Caco-2 (cell line): ENCODE measurements at regions not wholly inside any gene's neighbourhood (a gene's known extent, or its start where the extent isn't known, plus 50 kb on each side); places are given as distances from the start of the nearest gene placed in this dataset.

Experiments
- BruUV-seq: library from RNA; stranded (reverse); fragments of 400-500 nt; replicated peaks from 2 replicates; lab custom pipeline; 2021; lab: Mats Ljungman, UMichigan
- CTCF ChIA-PET: fragments of 300-600 bp; sonication (Branson Sonifier 250); formaldehyde crosslinking; loops from one replicate; lab custom pipeline; 2022; ENCODE audit warnings: antibody characterized with exemption; lab: Charles Lee
- POLR2A ChIA-PET: fragments of 300-600 bp; sonication (Branson Sonifier 250); formaldehyde crosslinking; loops from one replicate; lab custom pipeline; 2022; ENCODE audit warnings: antibody characterized with exemption; lab: Charles Lee
- DNase-seq, 2 experiments: peaks; one replicate each; pipeline versions ENCODE4 v3.0.0 to v3.0.0-alpha.2; 2020 to 2022
- H3K27me3 ChIP-seq: replicated peaks from 2 replicates; pipeline ENCODE4 v1.6.0; 2011; ENCODE audit warnings: low read length; ENCODE audit not compliant: control insufficient read depth, insufficient read depth
- H3K36me3 ChIP-seq: 2 replicates; pipeline ENCODE4 v1.5.1; 2011; ENCODE audit warnings: low read length; ENCODE audit not compliant: control insufficient read depth, insufficient read depth
- H3K4me1 ChIP-seq: fragments of 250-450 bp; sonication (Bioruptor Pico); 2 replicates; pipeline ENCODE4 v1.5.1; 2020; ENCODE audit warnings: mild to moderate bottlenecking
- H3K4me3 ChIP-seq: 2 replicates; pipeline ENCODE4 v1.5.1; 2011; ENCODE audit warnings: low read depth, mild to moderate bottlenecking, control low read depth, low read length
- H3K9me3 ChIP-seq: fragments of 250-450 bp; sonication (Bioruptor Pico); 2 replicates; pipeline ENCODE4 v1.5.1; 2020; ENCODE audit warnings: mild to moderate bottlenecking, moderate library complexity
- H3K27ac Mint-ChIP-seq: one replicate; pipeline ENCODE4 v1.8.0; 2022; ENCODE audit warnings: mixed read lengths; ENCODE audit not compliant: unreplicated experiment
- H3K27me3 Mint-ChIP-seq: one replicate; pipeline ENCODE4 v1.8.0; 2022; ENCODE audit warnings: mixed read lengths; ENCODE audit not compliant: insufficient read depth, unreplicated experiment
- H3K36me3 Mint-ChIP-seq: one replicate; pipeline ENCODE4 v1.8.0; 2022; ENCODE audit warnings: mild to moderate bottlenecking, mixed read lengths; ENCODE audit not compliant: insufficient read depth, unreplicated experiment
- H3K4me1 Mint-ChIP-seq: one replicate; pipeline ENCODE4 v1.8.0; 2022; ENCODE audit warnings: low read depth, mixed read lengths; ENCODE audit not compliant: unreplicated experiment
- H3K4me3 Mint-ChIP-seq: one replicate; pipeline ENCODE4 v1.8.0; 2022; ENCODE audit warnings: mild to moderate bottlenecking, moderate library complexity, mixed read lengths; ENCODE audit not compliant: unreplicated experiment
- H3K9me3 Mint-ChIP-seq: one replicate; pipeline ENCODE4 v1.8.0; 2022; ENCODE audit warnings: mixed read lengths; ENCODE audit not compliant: unreplicated experiment
- CTCF ChIP-seq, 2 experiments: fragments of 200-600 bp in 1 of 2; IDR thresholded peaks; 1 replicate in 1 of 2; 2 replicates in 1 of 2; pipeline versions ENCODE4 v1.5.1 to v1.8.0; 2011 to 2022; ENCODE audit warnings: antibody characterized with exemption in 1 of 2, control low read depth in 1 of 2, inconsistent platforms in 1 of 2, low read depth in 1 of 2, low read length in 1 of 2, mild to moderate bottlenecking in 1 of 2, moderate library complexity in 1 of 2; ENCODE audit not compliant: insufficient read depth in 1 of 2, severe bottlenecking in 1 of 2, unreplicated experiment in 1 of 2
- intact Hi-C: fragments of 100-400 bp; cut with micrococcal nuclease; formaldehyde crosslinking; loops from one replicate; pipeline ENCODE4 v1.10.0; 2022; ENCODE audit not compliant: unreplicated experiment

- H3K27me3 ChIP-seq, result no peaks in the 10 kb centered on the region
- ChIA-PET POLR2A (no interaction called here), CTCF (interaction anchor here (0.7 kb wide), 1 partner anchor 128 kb away, joined by 3 read pairs; no protein-coding TSS in a partner anchor)
- H3K4me1 ChIP-seq, result no peaks in the 10 kb centered on the region
- Mint-ChIP-seq H3K4me1 (no peaks in the 10 kb centered on the region), H3K9me3 (peaks cover 20% of the 10 kb centered on the region), H3K27ac (no peak overlapping the region), H3K4me3 (no peak overlapping the region), H3K27me3 (peaks cover 2% of the 10 kb centered on the region), H3K36me3 (no peaks in the 10 kb centered on the region)
- no peak overlapping the region for H3K4me3 ChIP-seq
- no TSS peak for BruUV-seq
- TF ChIP-seq CTCF (IDR thresholded peaks at IDR 0.05; ENCODE audit: insufficient read depth in 1 of 2, low read depth in 1 of 2, low read length in 1 of 2, severe bottlenecking in 1 of 2, unreplicated experiment in 1 of 2), result no peak
- H3K9me3 ChIP-seq, result peaks cover 35% of the 10 kb centered on the region
- intact Hi-C loops, result no loop called here
- no peaks in the 10 kb centered on the region for H3K36me3 ChIP-seq
- DNase-seq, result no peak
Observed at GRCh38 chr16:87190288-87191230, 126.6 kb downstream of the C16orf95 start.

- Mint-ChIP-seq H3K36me3 (no peaks in the 10 kb centered on the region), H3K4me1 (no peaks in the 10 kb centered on the region), H3K9me3 (peaks cover 9% of the 10 kb centered on the region), H3K4me3 (no peak overlapping the region), H3K27me3 (peaks cover 2% of the 10 kb centered on the region), H3K27ac (no peak overlapping the region)
- Histone ChIP-seq H3K9me3 (peaks cover 25% of the 10 kb centered on the region; the same call in 1 of the 2 replicates), H3K4me1 (no peaks in the 10 kb centered on the region), H3K4me3 (no peak overlapping the region), H3K27me3 (no peaks in the 10 kb centered on the region), H3K36me3 (no peaks in the 10 kb centered on the region)
- no peak for DNase-seq
- ChIA-PET POLR2A (no interaction called here), CTCF (no interaction called here)
- intact Hi-C loops, result no loop called here
- TF ChIP-seq CTCF (IDR thresholded peaks at IDR 0.05; ENCODE audit: insufficient read depth in 1 of 2, low read depth in 1 of 2, low read length in 1 of 2, severe bottlenecking in 1 of 2, unreplicated experiment in 1 of 2), result no peak
- BruUV-seq, result no TSS peak
Observed at GRCh38 chr16:87192452-87193073, 124.6 kb downstream of the C16orf95 start.

DNA sequence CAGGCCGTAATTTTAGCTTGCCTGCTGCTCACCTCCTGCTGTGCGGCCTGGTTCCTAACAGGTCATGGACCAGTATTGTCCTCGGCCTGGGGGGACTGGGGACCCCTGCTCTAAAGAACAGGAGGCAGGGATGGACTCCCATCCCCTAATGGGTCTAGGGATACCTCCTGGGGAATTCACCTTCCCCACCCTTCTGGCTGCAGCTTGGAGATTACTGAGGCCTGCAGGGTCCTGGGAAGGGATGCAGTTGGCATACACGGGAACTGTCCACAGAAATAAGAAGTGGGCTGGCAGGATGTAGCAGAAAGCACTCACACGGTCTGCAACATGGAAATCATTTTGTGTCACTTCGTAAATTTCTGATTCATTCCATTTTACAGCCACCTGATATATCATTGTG is 123.0 kb downstream of the C16orf95 start:
- Histone ChIP-seq H3K9me3 (peaks cover 15% of the 10 kb centered on the region; the same call in 1 of the 2 replicates), H3K27me3 (no peaks in the 10 kb centered on the region), H3K4me1 (no peaks in the 10 kb centered on the region), H3K36me3 (no peaks in the 10 kb centered on the region), H3K4me3 (no peak overlapping the region)
- Mint-ChIP-seq H3K4me1 (no peaks in the 10 kb centered on the region), H3K36me3 (no peaks in the 10 kb centered on the region), H3K4me3 (no peak overlapping the region), H3K27ac (no peak overlapping the region), H3K27me3 (peaks cover 2% of the 10 kb centered on the region), H3K9me3 (no peaks in the 10 kb centered on the region)
- ChIA-PET POLR2A (no interaction called here), CTCF (interaction anchor here (0.5 kb wide), 1 partner anchor 618 kb away, joined by 6 read pairs; no protein-coding TSS in a partner anchor)
- TF ChIP-seq CTCF (IDR thresholded peaks at IDR 0.05; ENCODE audit: insufficient read depth in 1 of 2, low read depth in 1 of 2, low read length in 1 of 2, severe bottlenecking in 1 of 2, unreplicated experiment in 1 of 2), result no peak
- intact Hi-C loops, result no loop called here
- no peak for DNase-seq
- BruUV-seq, result no TSS peak
